Panc1 (cell line): ENCODE measurements at regions not wholly inside any gene's neighbourhood (a gene's known extent, or its start where the extent isn't known, plus 50 kb on each side); places are given as distances from the start of the nearest gene placed in this dataset.

Source experiments
- ATAC-seq: fragments of 200-7000 bp; cut with Tn5 transposase; 2 replicates; pipeline ENCODE4 v1.9.1; 2020; ENCODE audit warnings: mild to moderate bottlenecking, moderate library complexity
- BruUV-seq: library from RNA; stranded (reverse); fragments of 400-500 nt; replicated peaks from 2 replicates; lab custom pipeline; 2021; lab: Mats Ljungman, UMichigan
- CTCF ChIA-PET: fragments of 300-600 bp; sonication (Branson Sonifier 250); formaldehyde crosslinking; loops from one replicate; lab custom pipeline; 2022; ENCODE audit warnings: antibody characterized with exemption; lab: Charles Lee
- POLR2A ChIA-PET: fragments of 300-600 bp; sonication (Branson Sonifier 250); formaldehyde crosslinking; loops from one replicate; lab custom pipeline; 2022; ENCODE audit warnings: antibody characterized with exemption; lab: Charles Lee
- DNase-seq: peaks from one replicate; pipeline ENCODE4 v3.0.0-alpha.2; 2010; ENCODE audit warnings: low read depth, low spot score
- H3K27ac ChIP-seq: 2 replicates; pipeline ENCODE4 v1.5.1; 2011; ENCODE audit warnings: mild to moderate bottlenecking, low read length, inconsistent platforms
- H3K27me3 ChIP-seq: fragments of 200-500 bp; sonication (Bioruptor generic); 2 replicates; pipeline ENCODE4 v1.6.0; 2014; ENCODE audit warnings: low read length, inconsistent platforms; ENCODE audit not compliant: control insufficient read depth, insufficient read depth
- H3K36me3 ChIP-seq: fragments of 200-500 bp; sonication (Bioruptor generic); 2 replicates; pipeline ENCODE4 v1.5.1; 2014; ENCODE audit warnings: inconsistent platforms, mild to moderate bottlenecking, low read length, moderate library complexity; ENCODE audit not compliant: control insufficient read depth, insufficient read depth
- H3K4me1 ChIP-seq: 2 replicates; pipeline ENCODE4 v1.5.1; 2011; ENCODE audit warnings: inconsistent platforms, mild to moderate bottlenecking, low read length, moderate library complexity; ENCODE audit not compliant: control insufficient read depth, insufficient read depth
- H3K4me3 ChIP-seq, 2 experiments: 2 replicates each; pipeline ENCODE4 v1.5.1; 2011 to 2012; ENCODE audit warnings: low read depth in 2 of 2, low read length in 2 of 2, mild to moderate bottlenecking in 2 of 2, inconsistent platforms in 1 of 2, moderate library complexity in 1 of 2
- H3K9me3 ChIP-seq: fragments of 200-500 bp; sonication (Bioruptor generic); 2 replicates; pipeline ENCODE4 v1.5.1; 2014; ENCODE audit warnings: low read depth, mild to moderate bottlenecking, inconsistent platforms, low read length, moderate library complexity; ENCODE audit not compliant: control insufficient read depth, insufficient read depth
- POLR2AphosphoS5 ChIP-seq: IDR thresholded peaks from 2 replicates; pipeline ENCODE4 v1.6.1; 2012; ENCODE audit warnings: mild to moderate bottlenecking, low read depth, low read length, moderate library complexity
- SIN3A ChIP-seq: IDR thresholded peaks from 2 replicates; pipeline ENCODE4 v1.6.1; 2012; ENCODE audit warnings: low read depth, mild to moderate bottlenecking, low read length, moderate library complexity, borderline replicate concordance; ENCODE audit not compliant: insufficient read depth
- TCF7L2 ChIP-seq: IDR thresholded peaks from 2 replicates; pipeline ENCODE4 v1.6.1; 2011; ENCODE audit warnings: mild to moderate bottlenecking, low read depth, low read length, inconsistent platforms
- in situ Hi-C: cut with HindIII; loops from 2 replicates; pipeline ENCODE4 v1.10.0; 2016; ENCODE audit warnings: low sequenced_read_pairs, low pct_unique_long_range_greater_than_20kb
- intact Hi-C: fragments of 100-400 bp; cut with micrococcal nuclease; formaldehyde crosslinking; loops from one replicate; pipeline ENCODE4 v1.10.0; 2022; ENCODE audit not compliant: unreplicated experiment
- TF ChIP-seq, protein P1 (sequence below), 2 experiments: IDR thresholded peaks; 2 replicates each; pipeline ENCODE4 v1.6.1; 2011 to 2012; ENCODE audit warnings: low read depth in 2 of 2, control low read depth in 1 of 2, low read length in 1 of 2, mild to moderate bottlenecking in 1 of 2, moderate library complexity in 1 of 2; ENCODE audit not compliant: insufficient read depth in 1 of 2
- TF ChIP-seq, protein P2 (sequence below): fragments of 450-650 bp; IDR thresholded peaks from 2 replicates; pipeline ENCODE4 v1.5.1; 2017; ENCODE audit warnings: mild to moderate bottlenecking

DNA sequence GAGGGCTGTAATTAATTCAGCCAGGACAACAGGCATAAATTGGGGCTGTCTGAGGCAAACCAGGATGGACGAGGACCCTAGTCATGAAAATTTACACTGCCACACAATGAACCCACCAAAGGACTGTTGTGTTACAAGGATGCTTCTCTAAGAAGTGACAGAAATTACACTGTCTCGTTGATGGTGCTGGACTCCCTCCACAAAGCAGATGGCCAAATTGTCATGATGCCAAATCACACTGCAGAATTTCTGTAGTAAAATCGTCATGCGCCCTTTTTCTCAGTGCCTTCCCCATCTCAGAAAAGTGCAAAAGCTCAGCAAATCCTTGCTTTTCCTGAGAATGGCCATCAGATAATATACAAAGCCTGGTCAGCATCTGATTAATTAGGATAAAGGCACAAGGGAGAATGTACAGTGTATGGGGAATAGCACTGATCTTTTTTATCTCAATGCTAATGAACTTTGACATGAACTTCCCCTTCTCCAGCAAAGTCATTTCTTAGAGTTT lies 545.8 kb downstream of the CSNK1G3 start:
- Histone ChIP-seq H3K27me3 (no peaks in the 10 kb centered on the region), H3K4me1 (no peaks in the 10 kb centered on the region), H3K4me3 (no peak overlapping the region), H3K36me3 (no peaks in the 10 kb centered on the region), H3K9me3 (no peaks in the 10 kb centered on the region), H3K27ac (no peak overlapping the region; the same call in 1 of the 2 replicates)
- CTCF ChIA-PET, result no interaction called here
- ATAC-seq (no peak), DNase-seq (no peak)
- POLR2A ChIA-PET, result interaction anchor here (0.6 kb wide), 1 partner anchor 781 kb away, joined by 3 read pairs; no protein-coding TSS in a partner anchor
- in situ Hi-C loops, result no loop called here
- intact Hi-C loops, result no loop called here
- TF ChIP-seq, protein P1, sequence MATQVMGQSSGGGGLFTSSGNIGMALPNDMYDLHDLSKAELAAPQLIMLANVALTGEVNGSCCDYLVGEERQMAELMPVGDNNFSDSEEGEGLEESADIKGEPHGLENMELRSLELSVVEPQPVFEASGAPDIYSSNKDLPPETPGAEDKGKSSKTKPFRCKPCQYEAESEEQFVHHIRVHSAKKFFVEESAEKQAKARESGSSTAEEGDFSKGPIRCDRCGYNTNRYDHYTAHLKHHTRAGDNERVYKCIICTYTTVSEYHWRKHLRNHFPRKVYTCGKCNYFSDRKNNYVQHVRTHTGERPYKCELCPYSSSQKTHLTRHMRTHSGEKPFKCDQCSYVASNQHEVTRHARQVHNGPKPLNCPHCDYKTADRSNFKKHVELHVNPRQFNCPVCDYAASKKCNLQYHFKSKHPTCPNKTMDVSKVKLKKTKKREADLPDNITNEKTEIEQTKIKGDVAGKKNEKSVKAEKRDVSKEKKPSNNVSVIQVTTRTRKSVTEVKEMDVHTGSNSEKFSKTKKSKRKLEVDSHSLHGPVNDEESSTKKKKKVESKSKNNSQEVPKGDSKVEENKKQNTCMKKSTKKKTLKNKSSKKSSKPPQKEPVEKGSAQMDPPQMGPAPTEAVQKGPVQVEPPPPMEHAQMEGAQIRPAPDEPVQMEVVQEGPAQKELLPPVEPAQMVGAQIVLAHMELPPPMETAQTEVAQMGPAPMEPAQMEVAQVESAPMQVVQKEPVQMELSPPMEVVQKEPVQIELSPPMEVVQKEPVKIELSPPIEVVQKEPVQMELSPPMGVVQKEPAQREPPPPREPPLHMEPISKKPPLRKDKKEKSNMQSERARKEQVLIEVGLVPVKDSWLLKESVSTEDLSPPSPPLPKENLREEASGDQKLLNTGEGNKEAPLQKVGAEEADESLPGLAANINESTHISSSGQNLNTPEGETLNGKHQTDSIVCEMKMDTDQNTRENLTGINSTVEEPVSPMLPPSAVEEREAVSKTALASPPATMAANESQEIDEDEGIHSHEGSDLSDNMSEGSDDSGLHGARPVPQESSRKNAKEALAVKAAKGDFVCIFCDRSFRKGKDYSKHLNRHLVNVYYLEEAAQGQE (IDR thresholded peaks at IDR 0.05; ENCODE audit: insufficient read depth in 1 of 2, low read depth in 2 of 2, low read length in 1 of 2), result no peak
- BruUV-seq, result no TSS peak

DNA sequence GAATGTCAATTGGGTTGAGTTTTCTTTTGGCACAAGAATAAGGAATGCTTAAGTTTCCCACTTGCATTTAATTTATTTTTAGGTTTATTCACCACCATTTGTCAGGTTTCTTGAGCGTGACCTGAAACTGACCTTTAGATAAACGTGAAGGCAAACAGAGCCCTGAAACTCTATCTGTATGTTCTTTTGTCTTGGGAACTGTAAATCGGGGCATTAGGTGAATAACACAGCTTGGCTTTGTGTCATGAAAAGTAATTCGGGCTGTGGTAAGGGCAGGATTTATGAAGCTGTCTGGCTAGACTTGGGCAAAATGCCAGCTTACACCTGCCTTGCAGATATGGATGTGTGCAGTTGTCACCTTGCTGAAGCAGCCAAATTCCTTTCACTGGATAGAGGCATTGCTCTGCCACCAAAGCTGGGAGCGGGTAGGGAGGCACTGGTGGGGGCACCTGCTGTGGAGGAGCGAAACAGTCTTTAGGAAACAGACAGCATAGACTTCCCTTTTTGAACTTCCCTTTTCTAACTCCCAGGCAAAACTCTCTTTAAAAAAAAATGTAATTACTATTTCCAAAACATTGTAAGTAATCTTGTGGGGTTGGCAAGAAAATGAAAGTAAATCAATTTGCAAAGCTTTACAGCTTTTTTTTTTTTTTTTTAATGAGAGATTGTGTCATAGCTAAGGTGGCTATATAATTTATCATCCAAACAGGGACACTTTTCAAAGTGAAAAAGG lies 545.2 kb downstream of the CSNK1G3 start:
- Histone ChIP-seq H3K27me3 (no peaks in the 10 kb centered on the region), H3K27ac (no peak overlapping the region; the same call in 1 of the 2 replicates), H3K9me3 (no peaks in the 10 kb centered on the region), H3K4me3 (no peak overlapping the region), H3K36me3 (no peaks in the 10 kb centered on the region), H3K4me1 (no peaks in the 10 kb centered on the region)
- ChIA-PET CTCF (no interaction called here), POLR2A (no interaction called here)
- intact Hi-C loops, result no loop called here
- no TSS peak for BruUV-seq
- ATAC-seq (no peak), DNase-seq (no peak)
- in situ Hi-C loops, result no loop called here
- TF ChIP-seq TCF7L2, result no peak
- TF ChIP-seq, protein P1 (IDR thresholded peaks at IDR 0.05; ENCODE audit: insufficient read depth in 1 of 2, low read depth in 2 of 2, low read length in 1 of 2), result no peak
- TF ChIP-seq SIN3A, result no peak
- TF ChIP-seq, protein P2, sequence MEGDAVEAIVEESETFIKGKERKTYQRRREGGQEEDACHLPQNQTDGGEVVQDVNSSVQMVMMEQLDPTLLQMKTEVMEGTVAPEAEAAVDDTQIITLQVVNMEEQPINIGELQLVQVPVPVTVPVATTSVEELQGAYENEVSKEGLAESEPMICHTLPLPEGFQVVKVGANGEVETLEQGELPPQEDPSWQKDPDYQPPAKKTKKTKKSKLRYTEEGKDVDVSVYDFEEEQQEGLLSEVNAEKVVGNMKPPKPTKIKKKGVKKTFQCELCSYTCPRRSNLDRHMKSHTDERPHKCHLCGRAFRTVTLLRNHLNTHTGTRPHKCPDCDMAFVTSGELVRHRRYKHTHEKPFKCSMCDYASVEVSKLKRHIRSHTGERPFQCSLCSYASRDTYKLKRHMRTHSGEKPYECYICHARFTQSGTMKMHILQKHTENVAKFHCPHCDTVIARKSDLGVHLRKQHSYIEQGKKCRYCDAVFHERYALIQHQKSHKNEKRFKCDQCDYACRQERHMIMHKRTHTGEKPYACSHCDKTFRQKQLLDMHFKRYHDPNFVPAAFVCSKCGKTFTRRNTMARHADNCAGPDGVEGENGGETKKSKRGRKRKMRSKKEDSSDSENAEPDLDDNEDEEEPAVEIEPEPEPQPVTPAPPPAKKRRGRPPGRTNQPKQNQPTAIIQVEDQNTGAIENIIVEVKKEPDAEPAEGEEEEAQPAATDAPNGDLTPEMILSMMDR, result no peak
- TF ChIP-seq POLR2AphosphoS5, result no peak
